ENCODE measurements at regions not wholly inside any gene's neighbourhood (a gene's known extent, or its start where the extent isn't known, plus 50 kb on each side); places are given as distances from the start of the nearest gene placed in this dataset.

- TF ChIP-seq THAP7 (CRISPR knock-in tag; IDR thresholded peaks at IDR 0.05) (no peak), ZNF570 (CRISPR knock-in tag; IDR thresholded peaks at IDR 0.05; ENCODE audit: borderline replicate concordance) (no peak), YY1 (IDR thresholded peaks at IDR 0.05; ENCODE audit: insufficient read depth, insufficient replicate concordance, low read depth, low read length) (no peak), ZSCAN29 (CRISPR knock-in tag; conservative IDR thresholded peaks at IDR 0.05) (no peak), ZFP91 (CRISPR knock-in tag; IDR thresholded peaks at IDR 0.05; ENCODE audit: borderline replicate concordance) (no peak)
Measured at GRCh38 chr7:97246317-97246716, 128.8 kb downstream of the SDHAF3 start.

All from HepG2 (cell line).